SHP77 treated with DMSO at 0.1 percent for 48 hours (cell line): ENCODE measurements at regions not wholly inside any gene's neighbourhood (a gene's known extent, or its start where the extent isn't known, plus 50 kb on each side); places are given as distances from the start of the nearest gene placed in this dataset.

Experiments
- DNase-seq: peaks from one replicate; lab custom pipeline; 2025; lab: John Stamatoyannopoulos, UW

DNA sequence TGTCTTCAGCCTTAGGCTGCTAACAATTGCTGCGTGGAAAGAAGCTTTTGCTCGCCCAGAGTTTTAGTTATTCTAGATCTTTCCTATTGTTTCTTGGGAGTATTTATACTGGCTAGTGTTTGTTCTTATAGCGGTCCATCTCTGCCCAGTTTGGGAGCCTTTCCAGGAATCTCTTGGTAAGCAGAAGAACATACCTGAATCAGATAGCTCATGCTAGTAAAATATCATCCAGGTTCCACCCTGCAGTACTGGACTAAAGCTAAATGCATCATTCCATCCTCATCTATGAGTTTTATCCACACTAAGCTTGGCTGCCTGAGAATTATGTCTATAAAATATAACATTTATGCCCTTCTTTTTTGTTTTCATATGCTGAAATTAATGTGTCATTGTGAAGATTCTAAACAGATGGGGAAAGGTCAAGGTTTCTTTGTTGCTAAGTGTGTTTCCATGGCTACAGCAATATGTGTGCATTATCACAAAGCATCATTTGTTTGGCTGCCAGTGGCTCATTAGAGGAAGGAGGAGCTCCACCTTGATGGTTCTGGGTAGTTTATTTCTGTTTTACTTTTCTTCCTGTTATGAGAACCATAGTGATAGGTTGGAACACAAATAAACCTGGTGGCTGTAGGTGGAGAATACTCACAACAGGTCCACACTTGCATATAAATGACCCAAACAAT is 182.8 kb downstream of the PIK3C3 start:
- DNase-seq = no peak

DNA sequence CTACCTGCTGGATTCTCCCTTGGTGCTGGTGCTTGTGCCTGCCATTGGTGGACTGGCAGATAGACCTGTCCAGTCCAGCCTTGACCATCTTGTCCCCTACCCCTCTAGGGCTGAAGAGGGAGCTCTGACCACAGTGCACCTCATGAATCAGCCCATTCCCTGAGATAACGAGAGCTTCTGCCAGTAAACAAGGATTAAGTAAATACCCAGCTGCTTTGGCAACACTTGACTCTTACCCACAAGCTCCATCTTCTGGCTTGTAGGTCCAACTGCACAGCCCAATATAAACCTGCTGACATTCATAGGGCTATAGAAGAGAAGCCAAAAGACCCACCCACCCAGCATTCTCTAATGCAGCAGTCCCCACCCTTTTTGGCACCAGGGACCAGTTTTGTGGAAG is 186.4 kb downstream of the PIK3C3 start:
- no peak for DNase-seq

DNA sequence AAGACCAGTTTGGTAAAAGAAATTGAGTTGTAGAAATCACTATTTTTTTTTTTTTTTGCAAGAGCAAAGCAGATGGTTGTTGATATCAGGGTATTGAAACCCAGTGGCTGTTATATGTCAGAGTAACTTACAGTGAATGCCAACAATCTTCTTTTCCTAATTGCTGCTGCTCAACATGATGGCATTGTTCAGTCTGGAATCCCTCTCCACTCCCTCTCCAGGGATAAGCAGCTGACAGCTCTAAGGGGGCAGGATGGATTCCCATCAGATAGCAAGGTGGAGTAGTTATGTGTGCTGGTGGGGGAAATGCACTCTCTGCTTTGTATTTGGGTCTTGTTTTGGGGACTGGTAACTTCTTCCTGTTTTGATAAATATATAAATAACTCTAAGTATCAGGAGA is 200.0 kb downstream of the PIK3C3 start:
- no peak for DNase-seq

- no peak for DNase-seq
These were observed 201.2 kb downstream of the PIK3C3 start for GRCh38 chr18:42156281-42156680.

DNA sequence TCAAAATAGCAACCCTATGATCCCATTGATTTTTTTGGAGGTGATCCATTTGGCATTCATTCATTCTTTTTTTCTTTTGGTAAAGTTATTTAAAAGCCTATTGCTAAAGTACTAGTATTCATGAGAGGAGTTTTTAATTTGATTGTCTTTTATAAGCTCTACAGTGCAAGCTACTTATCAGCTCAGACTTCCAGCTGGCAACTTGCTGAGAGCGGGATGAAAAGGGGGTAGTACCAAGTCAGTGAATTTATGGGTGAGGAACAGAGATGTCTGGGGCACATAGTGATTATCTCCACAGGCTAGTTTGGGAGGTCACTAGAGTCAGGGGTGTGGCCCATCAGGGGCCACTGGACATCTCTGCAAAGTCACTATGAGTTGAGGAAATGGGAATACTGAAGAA is 202.4 kb downstream of the PIK3C3 start:
- DNase-seq = no peak

DNA sequence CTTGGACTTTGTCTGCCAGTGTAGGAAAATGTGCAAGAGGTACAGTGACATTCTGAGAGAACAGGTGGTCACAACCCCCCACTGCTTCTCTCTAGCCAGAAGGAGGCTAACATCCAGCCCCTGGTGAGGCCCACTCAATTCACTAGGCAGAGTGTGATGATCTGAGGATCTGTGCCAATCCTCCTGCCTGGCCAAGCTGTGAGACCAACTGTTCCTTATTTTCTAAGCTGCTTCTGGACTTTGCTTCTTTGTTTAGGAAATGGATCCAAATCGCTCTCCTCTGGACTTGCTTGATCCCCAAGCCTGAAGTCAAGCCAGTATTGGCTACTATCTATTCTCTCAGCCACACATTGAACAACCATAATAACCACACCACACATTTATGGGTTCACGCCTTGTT is 202.8 kb downstream of the PIK3C3 start:
- DNase-seq = no peak

DNA sequence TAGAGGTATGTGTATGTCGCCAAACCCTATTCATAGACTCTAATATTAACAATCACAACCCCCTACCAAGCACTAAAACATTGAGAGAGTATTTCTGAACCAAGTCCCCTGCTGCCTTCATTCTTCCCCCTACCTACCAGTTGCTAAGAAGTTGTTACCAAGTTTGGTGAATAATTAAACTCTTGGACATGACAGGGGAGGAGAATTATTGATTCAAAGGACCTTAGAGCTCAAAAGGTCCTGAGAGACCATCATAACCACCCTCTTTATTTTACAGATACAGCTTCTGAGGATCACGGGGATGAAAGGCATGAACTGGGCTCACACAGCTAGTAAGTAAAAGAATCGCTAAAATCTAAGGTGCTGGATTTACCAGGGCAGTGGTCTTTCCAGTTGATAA is 204.1 kb downstream of the PIK3C3 start:
- no peak for DNase-seq

DNA sequence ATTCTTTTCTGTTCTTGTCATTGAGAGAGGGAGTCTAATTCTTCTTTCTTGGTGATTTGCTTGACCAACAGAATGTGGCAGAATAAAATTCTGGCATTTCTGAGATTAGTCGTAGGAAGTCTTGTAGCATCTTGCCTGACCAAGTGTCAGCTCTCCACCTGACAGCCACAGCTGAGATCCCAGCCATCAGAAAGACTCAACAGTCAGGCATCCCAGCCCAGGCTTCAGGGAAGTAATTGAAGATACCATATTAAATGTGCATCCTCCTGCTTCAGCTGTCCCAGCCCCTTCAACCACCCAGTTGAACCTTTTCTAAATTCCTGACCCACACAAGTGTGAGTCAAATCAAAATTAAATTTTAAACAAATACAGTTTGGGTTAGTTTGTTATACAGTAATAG is 208.3 kb downstream of the PIK3C3 start:
- DNase-seq = no peak

GRCh38 chr18:42164556-42164955 is 209.5 kb downstream of the PIK3C3 start:
- no peak for DNase-seq

DNA sequence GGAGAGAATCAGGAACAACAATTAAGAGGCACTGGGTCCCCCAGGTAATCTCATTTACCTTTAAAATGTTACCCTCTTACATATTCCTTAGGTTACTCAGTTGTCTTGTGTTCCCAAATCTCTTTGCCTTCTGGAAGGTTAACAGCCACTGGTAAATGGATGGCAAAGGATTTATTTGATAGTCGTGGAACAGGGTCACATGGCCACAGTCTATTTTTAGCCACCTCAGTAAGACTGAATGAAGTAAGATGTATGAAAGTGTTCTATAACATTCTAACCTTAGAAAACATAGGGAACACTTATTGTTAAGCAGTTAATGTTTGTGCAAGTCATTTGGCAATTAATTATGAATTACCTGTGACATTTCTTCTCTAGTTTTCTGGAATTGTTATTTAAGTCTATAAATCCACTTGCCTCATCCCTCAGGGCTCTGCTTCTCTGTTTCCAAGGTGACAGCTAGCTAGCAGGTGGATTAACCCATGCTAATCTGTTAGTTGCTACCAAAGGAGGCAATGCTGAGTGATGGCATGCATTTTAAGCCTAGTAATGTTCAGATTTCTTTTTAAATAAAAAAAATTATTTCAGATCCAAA is 211.0 kb downstream of the PIK3C3 start:
- no peak for DNase-seq

GRCh38 chr18:42168487-42168886 is 213.5 kb downstream of the PIK3C3 start:
- DNase-seq = no peak

DNA sequence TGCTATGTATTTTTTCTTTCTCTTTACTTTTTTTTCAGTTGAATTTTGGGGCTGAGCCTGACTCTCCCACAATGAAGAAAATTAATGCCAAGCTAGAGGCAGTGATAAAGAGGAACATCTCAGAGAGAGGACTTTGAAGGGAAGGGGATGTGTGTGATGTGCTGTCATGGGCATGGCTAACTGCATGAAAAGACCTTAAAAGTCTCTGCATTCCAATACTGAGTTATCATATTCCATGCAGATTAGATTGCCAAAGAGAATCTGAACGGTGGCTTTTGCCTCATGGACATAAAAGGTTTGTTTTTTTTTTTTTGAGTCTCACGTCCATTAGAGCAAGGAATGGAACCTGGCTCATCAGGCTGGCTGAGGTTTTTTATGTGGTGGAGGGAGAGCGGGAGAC is 213.9 kb downstream of the PIK3C3 start:
- DNase-seq = no peak

- DNase-seq = no peak
These were observed 219.9 kb downstream of the PIK3C3 start for GRCh38 chr18:42174909-42175308.

GRCh38 chr18:42176599-42176998 is 221.6 kb downstream of the PIK3C3 start:
- no peak for DNase-seq

- no peak for DNase-seq
These were observed 222.4 kb downstream of the PIK3C3 start for GRCh38 chr18:42177390-42177789.

DNA sequence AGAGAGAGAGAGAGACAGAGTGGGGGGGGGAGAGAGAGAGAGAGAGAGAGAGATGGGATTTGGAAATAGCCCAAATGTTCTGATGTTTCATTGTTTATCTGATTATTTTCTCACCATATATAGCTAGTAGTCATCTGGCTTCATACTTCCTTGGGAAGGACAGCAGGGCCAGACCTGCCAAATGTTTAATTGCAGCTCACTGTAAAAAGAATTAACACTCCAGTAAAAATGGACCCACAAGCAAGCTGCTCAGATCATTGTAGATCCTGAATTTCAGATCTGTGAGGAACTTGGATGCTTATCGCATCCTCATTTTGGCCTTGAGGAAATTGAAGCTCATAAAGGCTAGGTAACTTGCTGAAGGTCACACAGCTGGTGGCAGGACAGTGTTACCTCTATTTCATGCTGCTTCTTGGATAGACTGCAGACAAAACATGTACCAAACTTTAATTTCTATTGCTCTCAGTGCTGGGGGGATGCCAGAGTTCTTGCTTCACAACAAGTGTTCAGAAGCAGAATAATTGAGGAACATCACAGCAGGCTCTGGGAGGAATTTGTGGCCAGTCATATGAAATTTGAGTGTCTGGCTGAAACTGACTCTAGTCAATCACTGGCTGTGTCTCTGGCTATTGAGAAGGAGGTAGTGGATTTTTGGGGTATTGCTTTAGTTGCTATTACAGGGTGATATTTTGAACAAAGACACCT is 223.5 kb downstream of the PIK3C3 start:
- DNase-seq = no peak

DNA sequence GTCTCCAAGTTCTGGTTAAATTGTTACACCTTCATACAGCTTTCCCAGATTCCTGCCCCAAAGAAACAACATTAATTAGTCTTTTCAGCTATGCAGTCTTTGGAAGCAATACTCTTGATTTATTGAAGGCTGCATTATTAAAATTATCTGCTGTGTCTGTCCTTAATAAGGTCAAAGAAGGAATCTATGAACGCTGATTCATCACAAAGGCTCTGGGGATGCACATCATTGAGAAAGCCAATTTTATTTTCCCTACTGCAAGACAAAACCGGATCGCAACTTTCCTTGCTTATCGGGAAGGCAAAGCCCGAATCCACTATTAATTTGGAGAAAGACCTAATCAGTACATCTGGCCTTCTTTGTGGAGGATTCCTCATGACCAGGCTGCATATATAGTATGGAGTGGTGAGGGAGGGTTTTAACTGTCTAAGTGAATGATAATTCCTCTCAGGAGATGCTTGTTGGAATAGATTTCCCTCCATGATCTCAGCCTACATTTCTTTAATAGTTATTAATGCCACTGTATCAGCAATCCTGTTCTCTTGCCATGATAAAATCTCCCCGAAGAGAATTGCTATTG is 224.6 kb downstream of the PIK3C3 start:
- no peak for DNase-seq

- no peak for DNase-seq
These were observed 226.4 kb downstream of the PIK3C3 start for GRCh38 chr18:42181474-42181873.

DNA sequence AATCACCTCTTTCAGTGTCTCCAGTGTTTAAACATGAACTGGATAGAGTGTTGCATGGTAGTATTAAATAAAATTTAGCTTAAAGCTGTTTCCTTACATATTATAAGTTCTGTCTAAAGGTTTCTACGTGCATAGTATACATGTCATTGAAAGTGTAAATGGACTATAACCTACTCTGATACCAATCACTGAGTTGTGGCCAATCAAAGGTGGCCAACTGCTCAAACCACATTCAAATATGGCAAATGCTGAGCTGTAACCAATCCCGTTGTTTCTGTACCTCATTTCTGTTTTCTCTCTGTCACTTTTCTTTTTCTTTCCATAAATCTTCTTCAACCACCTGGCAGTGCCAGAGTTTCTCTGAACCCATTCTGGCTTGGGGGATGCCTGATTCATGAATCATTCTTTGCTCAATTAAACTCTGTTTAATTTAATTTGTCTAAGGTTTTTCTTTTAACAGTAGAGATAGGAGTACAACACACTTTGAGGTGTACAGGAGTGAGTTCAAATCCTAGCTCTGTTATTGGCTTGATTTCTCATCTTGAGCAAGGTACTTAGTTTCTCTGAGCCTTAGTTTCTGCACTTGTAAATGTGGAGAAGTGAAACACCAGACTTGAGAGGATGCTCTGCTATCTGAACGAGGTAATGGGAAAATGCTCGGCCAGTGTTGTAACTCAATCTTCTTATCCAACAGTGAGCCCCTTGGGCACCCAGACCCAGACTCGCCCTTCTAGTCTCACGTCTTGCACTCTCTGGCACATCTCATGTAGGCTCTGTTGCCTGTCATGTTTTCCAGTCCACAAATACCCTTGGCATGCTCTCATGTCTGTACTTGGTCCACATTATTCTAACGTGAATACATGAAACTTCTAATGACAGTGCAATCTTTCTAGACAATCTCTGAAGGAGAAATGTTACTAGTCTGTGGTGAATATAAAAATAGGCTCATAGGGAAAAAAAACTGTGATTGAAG is 228.0 kb downstream of the PIK3C3 start:
- no peak for DNase-seq

DNA sequence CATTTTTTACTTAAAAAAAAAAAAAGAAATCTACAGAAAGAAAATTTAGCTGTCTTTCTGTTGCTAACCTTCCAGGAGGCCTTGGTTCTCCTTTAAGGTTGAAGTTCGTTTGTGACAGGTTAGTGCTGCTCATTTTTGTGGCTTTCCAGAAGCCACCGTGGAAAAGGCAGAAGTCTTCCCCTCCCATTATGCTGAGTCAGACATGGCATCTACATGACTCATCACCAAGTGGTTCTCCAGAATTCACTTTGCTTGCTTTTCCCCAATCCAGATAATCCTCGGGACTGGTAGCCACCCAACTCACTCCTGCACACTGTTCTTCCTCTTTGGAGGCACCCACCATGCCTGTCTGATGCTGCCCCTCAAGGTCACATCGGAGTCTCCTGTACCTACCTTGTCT is 228.7 kb downstream of the PIK3C3 start:
- DNase-seq = no peak

DNA sequence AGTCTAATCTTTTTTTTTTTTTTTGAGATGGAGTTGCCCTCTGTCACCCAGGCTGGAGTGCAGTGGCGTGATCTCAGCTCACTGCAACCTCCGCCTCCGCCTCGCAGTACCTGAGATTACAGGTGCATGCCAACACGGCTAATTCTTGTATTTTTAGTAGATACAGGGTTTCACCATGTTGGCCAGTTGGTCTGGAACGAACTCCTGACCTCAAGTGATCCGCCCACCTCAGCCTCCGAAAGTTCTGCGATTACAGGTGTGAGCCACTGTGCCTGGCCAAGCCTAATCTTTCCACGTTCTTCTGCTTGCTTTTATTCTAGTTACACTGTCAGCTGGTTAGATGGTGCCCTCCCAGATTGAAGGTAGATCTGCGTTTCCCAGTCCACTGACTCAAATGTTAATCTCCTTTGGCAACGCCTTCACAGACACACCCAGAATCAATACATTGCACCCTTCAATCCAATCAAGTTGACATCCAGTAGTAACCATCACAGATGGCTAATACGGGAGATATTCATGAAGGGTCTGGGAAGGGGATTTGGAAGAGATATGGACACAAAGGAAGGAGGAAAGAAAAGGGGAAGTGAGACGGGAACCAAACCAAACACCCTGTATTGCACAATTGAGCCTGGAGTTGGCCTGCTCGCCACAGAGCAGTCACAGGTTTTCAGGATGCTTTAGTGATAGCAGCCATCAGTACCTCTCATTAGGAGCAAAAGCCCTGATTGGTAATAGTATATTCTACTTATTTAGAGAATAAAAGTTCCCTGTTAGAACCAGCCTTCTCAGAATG is 229.8 kb downstream of the PIK3C3 start:
- no peak for DNase-seq
